Fibroblast of peridontal ligament (primary cell): ENCODE measurements at regions not wholly inside any gene's neighbourhood (a gene's known extent, or its start where the extent isn't known, plus 50 kb on each side); places are given as distances from the start of the nearest gene placed in this dataset.
A peak's percentile ranks its signal among the peaks of the same experiment; 100 is the strongest.

Experiments used
- DNase-seq: peaks from one replicate; pipeline ENCODE4 v3.0.0-alpha.2; 2010; ENCODE audit errors: extremely low read depth

GRCh38 chr6:2502998-2503674, 247.6 kb downstream of the MYLK4 start:
- DNase-seq = peak; percentile 65

DNA sequence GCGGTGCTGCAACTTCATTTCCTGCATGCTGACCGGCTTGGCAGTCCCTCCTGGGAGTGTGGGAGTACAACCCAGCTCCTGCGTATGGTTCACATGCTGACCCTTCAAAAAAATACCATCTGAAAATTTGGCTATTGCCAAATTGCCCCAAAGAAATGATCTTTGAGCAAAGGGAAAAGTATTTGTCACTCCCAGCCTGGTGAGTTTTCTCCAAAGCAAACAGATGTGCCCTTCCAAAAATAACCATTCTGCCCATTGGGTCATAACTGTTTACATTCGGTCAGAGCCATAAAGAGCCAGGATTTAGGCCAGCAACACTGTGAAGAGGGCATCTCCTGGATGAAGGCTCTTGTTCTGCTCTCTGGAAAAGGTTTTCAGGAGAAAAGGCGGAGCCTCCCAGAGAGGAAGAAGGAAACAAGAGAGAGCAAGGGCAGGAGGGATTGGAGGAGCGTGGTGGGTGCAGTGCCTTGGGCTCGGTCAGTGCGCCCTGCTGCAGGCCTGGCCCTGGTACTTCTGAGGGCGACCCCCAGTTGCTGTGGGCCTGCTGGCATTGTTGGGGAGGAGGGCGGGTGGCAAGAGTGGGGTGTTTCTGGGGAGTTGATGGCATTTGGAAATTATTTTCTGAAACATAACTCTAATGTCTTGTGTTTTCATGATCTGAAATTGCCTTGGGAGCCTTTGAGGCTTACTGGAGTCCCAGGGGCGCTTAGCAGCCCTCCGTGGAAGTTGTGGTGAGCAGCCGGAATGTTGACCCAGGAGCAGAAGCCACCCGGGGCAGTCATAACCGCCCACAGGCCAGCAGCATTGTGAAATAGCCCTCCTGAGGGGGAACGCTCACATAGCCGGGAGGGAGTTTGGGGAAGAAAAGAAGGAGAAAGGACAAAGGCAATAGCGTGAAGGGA, 248.4 kb downstream of the MYLK4 start:
- DNase-seq = peak; percentile 79

- DNase-seq = no peak
These were observed 252.6 kb downstream of the MYLK4 start for GRCh38 chr6:2497922-2498623.

DNA sequence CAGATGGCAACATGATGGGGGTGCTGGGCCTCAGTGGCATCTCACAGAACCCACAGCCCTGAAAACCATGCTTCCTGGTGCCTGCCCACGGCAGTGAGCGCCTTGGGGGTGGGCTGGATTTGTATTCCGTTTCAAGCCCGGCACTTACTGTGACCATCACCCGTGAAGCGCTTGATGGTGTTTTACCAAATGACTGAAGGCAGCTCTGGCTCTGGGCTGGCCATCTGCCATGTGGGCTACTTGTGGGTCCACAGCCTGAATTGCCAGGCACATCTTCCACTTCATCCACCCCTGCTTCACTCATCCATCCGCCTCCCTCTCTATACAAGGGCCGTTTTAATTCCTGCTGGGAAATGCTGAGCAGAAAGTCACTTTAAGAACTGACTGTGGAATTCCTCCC, 250.9 kb upstream of the GMDS start:
- no peak for DNase-seq

DNA sequence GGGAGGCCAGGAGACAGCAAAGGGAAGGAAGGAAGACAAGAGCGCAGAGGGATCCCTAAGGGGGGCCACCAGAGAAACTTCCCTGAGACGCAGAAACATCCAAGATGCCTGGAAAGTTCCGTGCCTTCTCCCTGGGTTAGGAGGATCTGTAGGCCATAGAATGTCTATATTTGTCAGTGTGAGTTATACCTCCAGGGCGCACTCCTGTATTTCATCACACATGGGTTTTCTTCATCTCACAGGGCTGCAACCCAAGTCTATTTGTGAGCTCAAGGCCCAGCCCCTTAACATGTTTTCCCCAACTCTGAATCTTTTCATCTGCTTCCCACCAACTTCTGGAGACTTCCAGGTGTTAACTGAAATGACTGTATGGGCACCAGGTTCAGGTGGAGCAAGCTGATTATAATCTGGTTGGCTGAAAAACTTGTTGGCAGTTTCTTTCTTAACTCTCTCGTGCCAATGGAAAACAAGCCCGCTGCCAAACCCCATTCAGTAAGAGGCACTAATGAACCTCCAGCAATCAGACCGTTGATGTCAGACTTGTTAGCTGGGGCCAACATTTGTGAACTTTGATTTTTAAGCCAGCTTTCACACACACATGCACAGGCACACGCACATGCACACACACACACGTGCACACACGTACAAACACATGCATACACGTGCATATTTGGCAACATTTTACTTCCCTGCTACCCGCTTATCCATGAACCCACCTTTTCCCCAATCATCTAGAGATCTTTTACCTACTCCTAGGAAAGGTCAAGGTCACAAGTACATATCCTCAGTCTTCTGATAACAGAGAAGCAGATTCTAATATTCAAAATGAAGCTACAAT, 247.5 kb upstream of the GMDS start:
- DNase-seq = no peak

GRCh38 chr6:2491137-2491536, 245.7 kb upstream of the GMDS start:
- no peak for DNase-seq

DNA sequence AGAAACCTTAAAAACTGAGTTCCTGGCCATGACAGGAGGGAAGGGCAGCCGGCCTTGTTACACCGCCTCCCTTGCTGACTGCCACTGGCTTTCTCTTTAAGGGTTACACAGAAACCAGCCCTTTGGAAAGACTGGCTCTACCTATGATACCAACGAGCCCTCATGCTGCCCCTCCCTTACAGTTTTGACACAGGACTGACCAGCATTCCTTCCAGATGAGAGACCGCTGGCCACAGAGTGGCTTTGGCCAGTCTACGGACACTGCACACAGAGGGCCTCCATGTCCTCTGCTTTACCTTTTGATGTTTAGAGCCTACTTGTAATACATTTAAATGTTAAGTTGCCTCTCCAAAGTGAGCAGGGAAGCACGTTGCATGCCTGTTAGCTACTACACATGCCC, 243.2 kb upstream of the GMDS start:
- DNase-seq = no peak

DNA sequence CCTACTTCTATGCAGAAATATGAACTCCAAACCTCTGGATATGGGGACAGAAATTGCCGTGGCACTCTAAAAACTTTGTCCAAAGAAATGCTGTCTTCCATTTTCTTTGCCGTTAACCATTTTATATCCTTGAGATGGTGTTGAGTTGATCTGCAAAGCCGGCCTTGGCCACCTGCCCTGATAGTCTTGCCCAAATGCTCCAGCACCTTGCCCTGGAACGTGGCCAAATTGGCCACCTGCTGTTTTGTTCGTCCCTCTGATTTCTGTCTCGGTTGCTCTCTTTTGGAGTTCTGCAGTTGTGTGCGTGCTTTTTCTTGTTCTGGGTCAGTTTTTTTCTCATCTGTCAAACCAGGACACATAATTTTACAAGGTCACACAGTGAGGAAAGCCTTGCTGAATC, 239.7 kb upstream of the GMDS start:
- no peak for DNase-seq

DNA sequence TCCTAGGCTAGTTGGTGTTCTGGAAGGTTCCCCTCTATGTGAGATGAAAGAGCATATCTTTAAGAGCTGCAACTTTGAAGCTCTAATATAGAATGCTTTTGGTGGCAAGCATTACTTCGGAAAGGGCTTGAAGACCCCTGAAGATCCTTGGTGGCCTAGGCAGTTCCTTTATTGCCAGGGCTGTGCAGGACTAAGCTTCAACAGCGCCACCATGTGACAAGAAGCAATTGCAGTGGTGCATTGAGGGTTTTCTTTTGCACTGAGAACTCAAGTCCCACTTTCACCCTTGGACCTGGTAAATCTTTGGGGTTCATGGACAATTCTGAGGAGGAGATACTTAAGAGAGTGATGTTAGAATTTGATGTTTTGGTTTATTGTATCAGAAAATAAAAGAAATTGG, 237.4 kb upstream of the GMDS start:
- no peak for DNase-seq

DNA sequence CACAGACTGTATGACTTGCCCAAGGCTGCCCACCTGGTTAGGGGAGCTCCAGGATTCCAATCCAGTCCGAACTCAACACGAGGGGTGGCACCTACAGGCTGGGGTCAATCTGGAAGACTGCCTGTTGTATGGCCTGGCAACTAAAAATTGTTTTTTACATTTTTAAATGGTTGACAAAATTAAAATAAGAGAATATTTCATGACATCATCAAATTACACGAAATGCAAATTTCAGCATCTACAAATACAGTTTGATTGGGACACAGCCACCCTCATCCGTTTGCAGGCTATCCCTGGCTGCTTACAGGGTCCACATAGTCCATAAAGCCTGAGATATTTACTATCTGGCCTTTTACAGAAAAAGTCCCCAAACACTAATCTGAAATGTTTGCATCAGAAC, 235.9 kb upstream of the GMDS start:
- no peak for DNase-seq

DNA sequence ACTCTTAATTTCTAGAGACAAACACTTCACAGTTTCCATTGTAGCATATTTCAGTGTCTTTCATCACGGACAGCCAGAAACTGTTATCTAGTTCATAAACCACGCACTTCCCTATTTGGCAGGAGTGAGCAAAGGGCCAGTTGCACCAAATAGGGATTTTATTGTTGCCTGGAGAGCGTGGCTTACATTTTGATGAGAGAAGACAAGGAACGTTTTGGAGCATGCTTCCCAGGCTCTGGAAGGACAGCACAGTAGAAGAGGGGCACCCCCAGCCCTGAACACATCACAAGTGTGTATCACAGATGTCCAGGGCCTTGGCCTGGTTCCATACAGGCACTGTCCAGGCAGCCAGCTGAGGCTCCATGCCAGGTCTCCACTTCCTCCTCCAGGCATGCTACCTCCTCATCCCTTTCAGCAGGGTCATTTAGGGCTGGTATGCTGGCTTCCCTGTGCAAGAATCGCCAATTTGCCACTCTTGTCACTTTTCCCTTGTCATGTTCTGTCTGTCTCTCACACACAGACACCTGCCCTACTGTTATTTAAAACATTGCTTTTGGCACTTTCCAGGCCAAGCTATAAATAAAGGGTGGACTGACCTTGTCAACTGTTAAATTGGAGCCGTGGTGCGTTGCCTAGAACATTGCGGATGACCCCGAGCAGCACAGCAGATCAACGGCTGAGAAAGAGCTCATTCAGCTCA, 235.0 kb upstream of the GMDS start:
- DNase-seq = no peak

GRCh38 chr6:2478200-2478599, 232.8 kb upstream of the GMDS start:
- DNase-seq = no peak

DNA sequence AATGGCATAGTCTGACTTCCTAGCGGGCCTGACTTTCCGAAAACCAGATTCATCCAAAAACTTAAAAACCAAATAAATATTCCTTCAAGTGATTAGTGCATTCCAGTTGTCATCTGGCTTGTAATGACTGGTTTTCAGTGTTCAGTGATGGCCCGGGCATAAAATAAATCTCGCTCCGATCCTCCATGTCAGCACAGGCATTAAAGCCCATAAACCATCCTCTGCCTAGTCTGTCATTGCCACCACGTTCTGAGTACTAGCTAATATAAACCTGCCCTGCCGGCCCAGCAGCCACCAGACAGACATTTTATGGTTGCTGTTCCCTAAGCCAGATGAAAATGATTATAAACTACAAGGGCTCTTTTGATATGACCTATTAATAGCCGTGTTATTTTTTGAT, 232.3 kb upstream of the GMDS start:
- no peak for DNase-seq

GRCh38 chr6:2477250-2477649, 231.8 kb upstream of the GMDS start:
- DNase-seq = no peak

- peak; percentile 16 for DNase-seq
These were observed 231.0 kb upstream of the GMDS start for GRCh38 chr6:2476376-2476775.

DNA sequence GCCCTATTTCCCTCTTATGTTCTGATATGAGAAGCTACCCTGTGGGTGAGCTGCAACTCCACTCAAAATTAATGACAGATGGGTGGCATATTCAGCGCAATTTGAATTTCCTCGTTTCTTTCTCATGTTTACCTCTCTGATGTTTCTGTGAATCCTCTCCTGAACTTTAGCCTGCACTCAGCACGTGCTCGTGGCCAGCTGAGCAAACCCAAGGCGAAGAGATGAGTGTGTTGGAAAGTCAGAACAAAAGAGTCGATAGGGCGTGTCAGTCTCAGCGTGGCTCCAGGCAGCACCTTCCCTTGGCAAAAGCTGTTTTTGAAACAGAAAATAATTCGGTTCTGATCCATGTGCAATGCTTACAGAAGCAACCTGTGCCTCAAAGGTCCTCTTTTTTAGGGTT, 226.1 kb upstream of the GMDS start:
- DNase-seq = no peak

DNA sequence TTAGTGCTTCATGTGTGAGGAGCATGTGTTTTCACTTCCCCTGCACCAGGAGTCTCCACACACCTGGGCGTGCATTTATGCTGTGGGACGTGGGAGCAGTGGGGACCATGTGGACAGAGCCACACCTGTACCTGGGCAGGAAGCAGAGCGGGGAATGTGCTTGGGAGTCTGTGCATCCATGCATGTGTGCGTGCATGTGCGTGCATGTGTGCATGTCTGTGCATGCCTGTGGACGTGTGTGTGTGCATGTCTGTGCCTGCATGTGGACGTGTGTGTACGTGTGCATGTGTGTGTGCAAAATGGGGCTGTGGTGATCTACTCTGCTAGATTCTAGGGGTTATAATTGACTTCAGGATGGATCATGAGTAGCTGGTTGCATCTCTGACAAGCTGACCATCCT, 224.0 kb upstream of the GMDS start:
- DNase-seq = no peak

DNA sequence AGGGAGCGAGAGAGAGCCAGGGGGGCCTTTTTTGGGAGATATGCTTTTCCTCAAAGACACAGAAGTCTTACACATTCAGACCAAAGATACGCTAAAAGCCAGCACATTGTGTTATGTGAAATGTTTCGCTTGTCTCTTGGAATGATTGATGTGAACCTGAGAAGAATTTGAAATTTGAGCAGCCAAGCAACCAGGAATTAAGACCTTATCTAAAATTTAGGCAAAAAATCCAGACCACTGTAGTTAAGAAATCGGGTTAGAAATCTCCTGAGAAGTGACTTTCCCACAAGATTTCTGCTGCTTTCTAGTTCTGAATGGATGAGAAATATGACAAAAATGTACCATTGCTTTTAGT, 223.2 kb upstream of the GMDS start:
- DNase-seq = peak; percentile 27

- DNase-seq = no peak
These were observed 222.7 kb upstream of the GMDS start for GRCh38 chr6:2467929-2468600.

DNA sequence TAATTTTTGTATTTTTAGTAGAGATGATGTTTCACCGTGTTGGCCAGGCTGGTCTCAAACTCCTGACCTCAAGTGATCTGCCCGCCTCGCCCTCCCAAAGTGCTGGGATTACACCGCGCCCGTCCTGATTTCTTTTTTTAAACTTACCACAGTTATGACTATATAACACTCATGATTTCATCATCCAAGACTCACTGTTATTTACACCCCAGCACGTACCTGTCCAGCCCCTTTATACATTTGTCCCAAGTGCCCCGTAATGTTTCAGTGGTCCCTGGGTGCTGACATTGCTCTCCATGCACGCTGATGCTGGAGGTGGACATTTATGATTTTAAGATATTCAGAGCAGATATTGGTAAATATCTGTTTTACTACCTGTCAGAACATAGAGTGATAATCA, 219.9 kb upstream of the GMDS start:
- no peak for DNase-seq

- DNase-seq = no peak
These were observed 219.2 kb upstream of the GMDS start for GRCh38 chr6:2464641-2465040.
